DND-41 (cell line): ENCODE measurements at regions not wholly inside any gene's neighbourhood (a gene's known extent, or its start where the extent isn't known, plus 50 kb on each side); places are given as distances from the start of the nearest gene placed in this dataset.

Experiments used
- ATAC-seq: fragments of 200-7000 bp; cut with Tn5 transposase; 3 replicates; pipeline ENCODE4 v1.9.1; 2021; ENCODE audit warnings: low read depth; ENCODE audit not compliant: insufficient read depth
- DNase-seq: peaks from one replicate; pipeline ENCODE4 v3.0.0-alpha.2; 2020
- H2AFZ ChIP-seq: 2 replicates; pipeline ENCODE4 v1.6.0; 2012; ENCODE audit warnings: low read depth, low read length
- H3K27ac ChIP-seq: 2 replicates; pipeline ENCODE4 v1.5.1; 2012; ENCODE audit warnings: low read length, inconsistent platforms
- H3K27me3 ChIP-seq: fragments of 200-600 bp; sonication (generic); 2 replicates; pipeline ENCODE4 v1.6.0; 2012; ENCODE audit warnings: low read length, mild to moderate bottlenecking, inconsistent platforms; ENCODE audit not compliant: insufficient read depth, poor library complexity
- H3K36me3 ChIP-seq: 2 replicates; pipeline ENCODE4 v1.5.1; 2012; ENCODE audit warnings: low read length, inconsistent platforms; ENCODE audit not compliant: insufficient read depth
- H3K4me1 ChIP-seq: 2 replicates; pipeline ENCODE4 v1.5.1; 2012; ENCODE audit warnings: mild to moderate bottlenecking, low read length; ENCODE audit not compliant: insufficient read depth
- H3K4me2 ChIP-seq: 2 replicates; pipeline ENCODE4 v1.6.0; 2012; ENCODE audit warnings: mild to moderate bottlenecking, moderate library complexity, low read length, inconsistent platforms; ENCODE audit not compliant: insufficient read depth
- H3K4me3 ChIP-seq, 2 experiments: fragments of 200-600 bp in 1 of 2; shearing (Covaris generic) in 1 of 2; 2 replicates each; pipeline ENCODE4 v1.5.1; 2012 to 2016; ENCODE audit warnings: inconsistent platforms in 2 of 2, low read length in 2 of 2, mild to moderate bottlenecking in 2 of 2, low read depth in 1 of 2, moderate library complexity in 1 of 2
- H3K79me2 ChIP-seq: 2 replicates; pipeline ENCODE4 v1.6.0; 2012; ENCODE audit warnings: low read length, inconsistent platforms; ENCODE audit not compliant: insufficient read depth
- H3K9ac ChIP-seq: 2 replicates; pipeline ENCODE4 v1.6.0; 2012; ENCODE audit warnings: low read depth, mild to moderate bottlenecking, inconsistent platforms, low read length, moderate library complexity
- H3K9me3 ChIP-seq: 2 replicates; pipeline ENCODE4 v1.5.1; 2012; ENCODE audit warnings: low read length, moderate library complexity, mild to moderate bottlenecking, inconsistent platforms; ENCODE audit not compliant: insufficient read depth, severe bottlenecking
- H4K20me1 ChIP-seq: 2 replicates; pipeline ENCODE4 v1.6.0; 2012; ENCODE audit warnings: low read length; ENCODE audit not compliant: insufficient read depth
- CTCF ChIP-seq: IDR thresholded peaks from 2 replicates; pipeline ENCODE4 v1.5.1; 2012; ENCODE audit warnings: borderline replicate concordance, low read length, moderate library complexity, mild to moderate bottlenecking; ENCODE audit not compliant: poor library complexity, severe bottlenecking; ENCODE audit errors: extremely low read depth
- EZH2 ChIP-seq: IDR thresholded peaks from 3 replicates; pipeline ENCODE4 v1.6.1; 2012; ENCODE audit warnings: borderline replicate concordance, low read depth, mild to moderate bottlenecking, moderate library complexity, low read length, inconsistent platforms; ENCODE audit not compliant: severe bottlenecking

- no peak overlapping the region for H3K9ac ChIP-seq
- no peaks in the 10 kb centered on the region for H3K36me3 ChIP-seq
- H3K27me3 ChIP-seq: peaks cover 4% of the 10 kb centered on the region
- no peak overlapping the region for H3K4me3 ChIP-seq
- H3K27ac ChIP-seq: no peak overlapping the region
- TF ChIP-seq CTCF (no peak), EZH2 (no peak)
- H4K20me1 ChIP-seq: no peaks in the 10 kb centered on the region
- H3K9me3 ChIP-seq: no peaks in the 10 kb centered on the region
- no peak for DNase-seq
- H3K4me2 ChIP-seq: no peak overlapping the region
- H2AFZ ChIP-seq: no peak overlapping the region
- no peak for ATAC-seq
- no peaks in the 10 kb centered on the region for H3K79me2 ChIP-seq
- no peaks in the 10 kb centered on the region for H3K4me1 ChIP-seq
Observed at GRCh38 chr3:72487078-72487765, 361.0 kb downstream of the SHQ1 start.

- DNase-seq (no peak), ATAC-seq (no peak)
- no peaks in the 10 kb centered on the region for H3K79me2 ChIP-seq
- peaks cover 4% of the 10 kb centered on the region for H3K27me3 ChIP-seq
- no peaks in the 10 kb centered on the region for H3K4me1 ChIP-seq
- H3K27ac ChIP-seq: no peak overlapping the region
- H4K20me1 ChIP-seq: no peaks in the 10 kb centered on the region
- no peak overlapping the region for H2AFZ ChIP-seq
- H3K9ac ChIP-seq: no peak overlapping the region
- no peak overlapping the region for H3K4me3 ChIP-seq
- no peaks in the 10 kb centered on the region for H3K36me3 ChIP-seq
- no peak overlapping the region for H3K4me2 ChIP-seq
- H3K9me3 ChIP-seq: no peaks in the 10 kb centered on the region
- TF ChIP-seq CTCF (no peak), EZH2 (no peak)
Observed at GRCh38 chr3:72485641-72486040, 362.6 kb downstream of the SHQ1 start.

GRCh38 chr3:72483554-72484104 lies 364.6 kb downstream of the SHQ1 start:
- H3K79me2 ChIP-seq: no peaks in the 10 kb centered on the region
- no peaks in the 10 kb centered on the region for H3K36me3 ChIP-seq
- DNase-seq (no peak), ATAC-seq (no peak)
- no peaks in the 10 kb centered on the region for H3K9me3 ChIP-seq
- no peak overlapping the region for H3K4me3 ChIP-seq
- H3K27me3 ChIP-seq: peaks cover 4% of the 10 kb centered on the region
- no peak overlapping the region for H3K27ac ChIP-seq
- no peak overlapping the region for H2AFZ ChIP-seq
- TF ChIP-seq EZH2 (no peak), CTCF (no peak)
- H4K20me1 ChIP-seq: no peaks in the 10 kb centered on the region
- H3K9ac ChIP-seq: no peak overlapping the region
- no peak overlapping the region for H3K4me2 ChIP-seq
- H3K4me1 ChIP-seq: no peaks in the 10 kb centered on the region
